ENCODE measurements at regions not wholly inside any gene's neighbourhood (a gene's known extent, or its start where the extent isn't known, plus 50 kb on each side); places are given as distances from the start of the nearest gene placed in this dataset.

- TF ChIP-seq CTCF (IDR thresholded peaks at IDR 0.05), result no peak
- TF ChIP-seq POLR2A (IDR thresholded peaks at IDR 0.05), result no peak
These were observed 124.5 kb upstream of the FAM20C start for GRCh38 chr7:67661-68395.
